HG02610 (cell line): ENCODE measurements at regions not wholly inside any gene's neighbourhood (a gene's known extent, or its start where the extent isn't known, plus 50 kb on each side); places are given as distances from the start of the nearest gene placed in this dataset.
A peak's percentile ranks its signal among the peaks of the same experiment; 100 is the strongest.
"Not testable (repeated sequence)": the region's sequence is repeated elsewhere in the genome, so short reads cannot be mapped to it uniquely, and the experiment has no call there.

Experiments used
- ATAC-seq: cut with Tn5 transposase; IDR thresholded peaks from one replicate; pipeline ENCODE4 v1.9.1; 2021; ENCODE audit warnings: mild to moderate bottlenecking, moderate library complexity; ENCODE audit not compliant: unreplicated experiment

- no peak for ATAC-seq
Observed at GRCh38 chr20:11976966-11977365, 59.3 kb downstream of the BTBD3 start.

- ATAC-seq = no peak
Observed at GRCh38 chr20:11978496-11978895, 60.8 kb downstream of the BTBD3 start.

- ATAC-seq = peak; percentile 89
Observed at GRCh38 chr20:11979306-11979990, 61.8 kb downstream of the BTBD3 start.

- ATAC-seq = no peak
Observed at GRCh38 chr20:11980263-11980662, 62.6 kb downstream of the BTBD3 start.

GRCh38 chr20:11981366-11981947 lies 63.8 kb downstream of the BTBD3 start:
- ATAC-seq = no peak

- no peak for ATAC-seq
Observed at GRCh38 chr20:11982289-11982954, 64.7 kb downstream of the BTBD3 start.

- no peak for ATAC-seq
Observed at GRCh38 chr20:11982955-11983470, 65.3 kb downstream of the BTBD3 start.

GRCh38 chr20:11986954-11987353 lies 69.3 kb downstream of the BTBD3 start:
- ATAC-seq = no peak

GRCh38 chr20:11987526-11987925 lies 69.8 kb downstream of the BTBD3 start:
- ATAC-seq = no peak

- ATAC-seq = no peak
Observed at GRCh38 chr20:11989018-11989771, 71.5 kb downstream of the BTBD3 start.

- ATAC-seq = no peak
Observed at GRCh38 chr20:11992426-11992825, 74.7 kb downstream of the BTBD3 start.

GRCh38 chr20:11993886-11994461 lies 76.3 kb downstream of the BTBD3 start:
- ATAC-seq = no peak

- no peak for ATAC-seq
Observed at GRCh38 chr20:11995805-11996567, 78.3 kb downstream of the BTBD3 start.

- not testable (repeated sequence) for ATAC-seq
Observed at GRCh38 chr20:12004776-12005175, 87.1 kb downstream of the BTBD3 start.

GRCh38 chr20:12012241-12013222 lies 94.8 kb downstream of the BTBD3 start:
- ATAC-seq = peak; percentile 92

- ATAC-seq = no peak
Observed at GRCh38 chr20:12014276-12014675, 96.6 kb downstream of the BTBD3 start.

- no peak for ATAC-seq
Observed at GRCh38 chr20:12014736-12015135, 97.0 kb downstream of the BTBD3 start.

- ATAC-seq = no peak
Observed at GRCh38 chr20:12016291-12016690, 98.6 kb downstream of the BTBD3 start.

GRCh38 chr20:12019715-12020114 lies 102.0 kb downstream of the BTBD3 start:
- ATAC-seq = no peak
